ENCODE measurements at regions not wholly inside any gene's neighbourhood (a gene's known extent, or its start where the extent isn't known, plus 50 kb on each side); places are given as distances from the start of the nearest gene placed in this dataset.

DNA sequence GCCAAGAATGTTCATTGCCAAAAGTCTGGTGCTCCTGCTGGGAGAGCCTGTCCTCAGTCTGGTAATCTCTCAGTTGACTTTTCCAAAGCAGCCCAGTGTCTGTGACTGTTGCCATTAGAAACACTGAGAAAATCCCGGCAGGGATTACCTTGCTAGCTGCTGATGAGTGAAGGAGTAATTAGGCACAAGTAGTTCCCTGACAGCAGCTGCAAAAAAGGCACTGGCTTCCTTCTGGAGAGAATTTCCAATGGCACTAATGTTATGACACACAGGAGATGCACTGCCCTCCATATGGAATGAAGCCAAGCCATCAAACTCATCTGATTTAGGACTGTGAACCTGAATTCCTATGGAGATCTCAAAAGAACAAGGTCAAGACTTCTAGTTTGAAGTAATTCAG is 1321.2 kb upstream of the SEL1L start:
- Mint-ChIP-seq H3K9me3 (ENCODE audit: unreplicated experiment) (peaks cover 19% of the 10 kb centered on the region), H3K36me3 (ENCODE audit: insufficient read depth, unreplicated experiment) (no peaks in the 10 kb centered on the region), H3K4me1 (ENCODE audit: insufficient read depth, unreplicated experiment) (no peaks in the 10 kb centered on the region), H3K27me3 (ENCODE audit: insufficient read depth, unreplicated experiment) (no peaks in the 10 kb centered on the region), H3K4me3 (ENCODE audit: unreplicated experiment) (no peak overlapping the region), H3K27ac (ENCODE audit: low read depth, unreplicated experiment) (no peak overlapping the region)
- CTCF ChIA-PET = interaction anchor here (1.3 kb wide), 2 partner anchors 214 to 216 kb away, joined by 3 to 4 read pairs; no protein-coding TSS in a partner anchor
- DNase-seq (ENCODE audit: unreplicated experiment) = no peak
- TF ChIP-seq, protein P1, sequence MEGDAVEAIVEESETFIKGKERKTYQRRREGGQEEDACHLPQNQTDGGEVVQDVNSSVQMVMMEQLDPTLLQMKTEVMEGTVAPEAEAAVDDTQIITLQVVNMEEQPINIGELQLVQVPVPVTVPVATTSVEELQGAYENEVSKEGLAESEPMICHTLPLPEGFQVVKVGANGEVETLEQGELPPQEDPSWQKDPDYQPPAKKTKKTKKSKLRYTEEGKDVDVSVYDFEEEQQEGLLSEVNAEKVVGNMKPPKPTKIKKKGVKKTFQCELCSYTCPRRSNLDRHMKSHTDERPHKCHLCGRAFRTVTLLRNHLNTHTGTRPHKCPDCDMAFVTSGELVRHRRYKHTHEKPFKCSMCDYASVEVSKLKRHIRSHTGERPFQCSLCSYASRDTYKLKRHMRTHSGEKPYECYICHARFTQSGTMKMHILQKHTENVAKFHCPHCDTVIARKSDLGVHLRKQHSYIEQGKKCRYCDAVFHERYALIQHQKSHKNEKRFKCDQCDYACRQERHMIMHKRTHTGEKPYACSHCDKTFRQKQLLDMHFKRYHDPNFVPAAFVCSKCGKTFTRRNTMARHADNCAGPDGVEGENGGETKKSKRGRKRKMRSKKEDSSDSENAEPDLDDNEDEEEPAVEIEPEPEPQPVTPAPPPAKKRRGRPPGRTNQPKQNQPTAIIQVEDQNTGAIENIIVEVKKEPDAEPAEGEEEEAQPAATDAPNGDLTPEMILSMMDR (IDR thresholded peaks at IDR 0.05; ENCODE audit: unreplicated experiment) = no peak
- POLR2A ChIA-PET = no interaction called here
- BruUV-seq (replicated peaks) = no TSS peak
- intact Hi-C loops (cut with micrococcal nuclease) = no loop called here

DNA sequence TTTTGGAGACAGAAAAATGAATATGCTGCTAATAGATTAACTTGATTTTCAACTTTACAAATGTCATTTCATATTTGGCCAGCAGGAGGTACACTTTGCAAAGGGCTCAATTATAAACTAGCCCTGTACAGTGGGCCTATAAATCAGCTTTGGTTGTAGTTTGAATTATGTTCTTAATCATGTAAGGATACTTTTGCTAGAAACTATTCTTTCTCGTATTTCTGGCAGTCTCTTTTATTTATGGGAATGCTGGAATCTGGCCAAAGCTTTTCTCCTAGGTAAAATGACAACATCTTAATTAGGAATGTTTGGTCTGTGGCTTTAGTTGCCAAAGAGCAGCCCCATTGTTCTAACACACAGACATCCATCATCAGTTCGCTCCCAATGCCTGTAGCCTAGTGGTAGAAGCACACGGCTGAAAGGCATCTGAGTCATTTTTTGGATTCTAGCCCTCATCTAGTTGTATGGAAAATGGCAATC is 1322.3 kb upstream of the SEL1L start:
- ChIA-PET CTCF (interaction anchor here (0.5 to 1.3 kb wide), 6 partner anchors 15 to 1233 kb away, joined by 3 to 5 read pairs (median 3); no protein-coding TSS in a partner anchor), POLR2A (interaction anchor here (1.0 to 1.6 kb wide), 3 partner anchors 16 to 1345 kb away, joined by 3 to 5 read pairs (median 3); no protein-coding TSS in a partner anchor)
- Mint-ChIP-seq H3K4me3 (ENCODE audit: unreplicated experiment) (no peak overlapping the region), H3K36me3 (ENCODE audit: insufficient read depth, unreplicated experiment) (no peaks in the 10 kb centered on the region), H3K4me1 (ENCODE audit: insufficient read depth, unreplicated experiment) (no peaks in the 10 kb centered on the region), H3K9me3 (ENCODE audit: unreplicated experiment) (peaks cover 17% of the 10 kb centered on the region), H3K27me3 (ENCODE audit: insufficient read depth, unreplicated experiment) (no peaks in the 10 kb centered on the region), H3K27ac (ENCODE audit: low read depth, unreplicated experiment) (no peak overlapping the region)
- DNase-seq (ENCODE audit: unreplicated experiment) = peak; percentile 87
- TF ChIP-seq, protein P1 (IDR thresholded peaks at IDR 0.05; ENCODE audit: unreplicated experiment) = peak; percentile 47
- intact Hi-C loops (cut with micrococcal nuclease) = no loop called here
- BruUV-seq (replicated peaks) = no TSS peak

DNA sequence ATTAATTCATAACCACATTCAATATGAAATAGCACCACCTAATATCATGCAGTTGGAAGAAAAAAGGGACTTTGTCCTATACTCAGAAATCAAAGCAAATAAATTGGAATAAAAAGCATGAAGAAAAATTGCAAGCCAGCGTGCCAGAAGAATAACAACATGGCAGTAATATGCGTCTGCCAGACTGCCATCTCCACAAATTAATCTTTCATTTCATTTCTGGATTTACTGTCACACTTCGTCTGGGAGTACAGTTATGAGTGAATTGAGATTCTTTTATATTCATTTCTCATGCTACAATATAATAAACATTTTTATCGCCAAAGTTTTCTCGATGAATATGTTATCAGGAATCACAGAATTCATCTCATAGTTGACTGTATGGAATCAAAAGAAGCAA is 1327.7 kb upstream of the SEL1L start:
- CTCF ChIA-PET = no interaction called here
- POLR2A ChIA-PET = no interaction called here
- BruUV-seq (replicated peaks) = no TSS peak
- TF ChIP-seq, protein P1 (IDR thresholded peaks at IDR 0.05; ENCODE audit: unreplicated experiment) = no peak
- no peak for DNase-seq (ENCODE audit: unreplicated experiment)
- no peaks in the 10 kb centered on the region for H3K36me3 Mint-ChIP-seq (ENCODE audit: insufficient read depth, unreplicated experiment)
- intact Hi-C loops (cut with micrococcal nuclease) = no loop called here
- H3K27ac Mint-ChIP-seq (ENCODE audit: low read depth, unreplicated experiment) = no peak overlapping the region
- H3K9me3 Mint-ChIP-seq (ENCODE audit: unreplicated experiment) = peaks cover 15% of the 10 kb centered on the region
- no peaks in the 10 kb centered on the region for H3K4me1 Mint-ChIP-seq (ENCODE audit: insufficient read depth, unreplicated experiment)
- no peaks in the 10 kb centered on the region for H3K27me3 Mint-ChIP-seq (ENCODE audit: insufficient read depth, unreplicated experiment)
- H3K4me3 Mint-ChIP-seq (ENCODE audit: unreplicated experiment) = no peak overlapping the region

DNA sequence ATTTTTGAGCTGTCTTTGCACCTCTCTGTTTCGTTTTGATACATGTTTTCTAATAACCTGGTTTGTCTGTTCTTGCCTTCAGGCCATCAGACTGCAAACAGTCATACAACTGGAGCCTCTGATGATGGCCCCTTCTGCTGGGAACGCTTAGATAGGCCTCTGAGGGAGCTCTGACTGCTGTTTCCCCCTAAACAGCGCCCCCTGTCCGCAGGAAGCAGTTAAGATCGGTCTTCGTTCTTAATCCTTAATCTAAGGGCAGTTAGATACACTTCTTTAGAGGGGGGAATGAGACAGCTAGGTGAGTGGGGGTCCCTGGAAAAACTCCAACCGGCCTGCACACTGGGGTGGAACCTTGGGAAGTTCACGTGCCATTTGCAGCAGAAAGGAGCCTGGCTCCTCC is 1338.8 kb upstream of the SEL1L start:
- no TSS peak for BruUV-seq (replicated peaks)
- TF ChIP-seq, protein P1 (IDR thresholded peaks at IDR 0.05; ENCODE audit: unreplicated experiment) = peak; percentile 10
- Mint-ChIP-seq H3K9me3 (ENCODE audit: unreplicated experiment) (peaks cover 7% of the 10 kb centered on the region), H3K36me3 (ENCODE audit: insufficient read depth, unreplicated experiment) (no peaks in the 10 kb centered on the region), H3K27me3 (ENCODE audit: insufficient read depth, unreplicated experiment) (no peaks in the 10 kb centered on the region), H3K4me3 (ENCODE audit: unreplicated experiment) (no peak overlapping the region), H3K27ac (ENCODE audit: low read depth, unreplicated experiment) (no peak overlapping the region), H3K4me1 (ENCODE audit: insufficient read depth, unreplicated experiment) (no peaks in the 10 kb centered on the region)
- ChIA-PET POLR2A (interaction anchor here (0.5 kb wide), 1 partner anchor 915 kb away, joined by 4 read pairs; no protein-coding TSS in a partner anchor), CTCF (interaction anchor here (0.6 kb wide), 2 partner anchors 482 to 1648 kb away, joined by 3 to 4 read pairs; no protein-coding TSS in a partner anchor)
- intact Hi-C loops (cut with micrococcal nuclease) = no loop called here
- peak; percentile 4 for DNase-seq (ENCODE audit: unreplicated experiment)
